Gastrocnemius medialis (tissue), 4 donors: ENCODE measurements at regions not wholly inside any gene's neighbourhood (a gene's known extent, or its start where the extent isn't known, plus 50 kb on each side); places are given as distances from the start of the nearest gene placed in this dataset.
A peak's percentile ranks its signal among the peaks of the same experiment; 100 is the strongest.

Experiments
- ATAC-seq, 2 donors: fragments of 150-250 bp; one replicate each; pipeline ENCODE4 v1.9.1; 2016
- DNase-seq, 2 donors: peaks; one replicate each; pipeline ENCODE4 v3.0.0-alpha.2; 2019
- H3K27ac ChIP-seq, 4 donors: fragments of 200-600 bp; sonication (generic); 1 replicate in 1 of 4; 2 replicates in 3 of 4; pipeline ENCODE4 v1.5.1; 2016 to 2018; ENCODE audit warnings: mild to moderate bottlenecking in 2 of 4, moderate library complexity in 1 of 4
- H3K27me3 ChIP-seq, 3 donors: fragments of 200-600 bp; sonication (generic) in 2 of 3; 1 replicate in 1 of 3; 2 replicates in 2 of 3; pipeline versions ENCODE4 v1.5.1 to v1.6.0; 2016 to 2019; ENCODE audit warnings: mild to moderate bottlenecking in 1 of 3, moderate library complexity in 1 of 3
- H3K36me3 ChIP-seq, 2 donors: fragments of 200-600 bp; sonication (generic) in 1 of 2; one replicate each; pipeline ENCODE4 v1.5.1; 2017 to 2018
- H3K4me1 ChIP-seq, 2 donors: fragments of 200-600 bp; sonication (generic) in 1 of 2; one replicate each; pipeline ENCODE4 v1.5.1; 2016 to 2017; ENCODE audit warnings: mild to moderate bottlenecking in 2 of 2
- H3K4me3 ChIP-seq, 4 donors: fragments of 200-600 bp; sonication (generic) in 3 of 4; 1 replicate in 1 of 4; 2 replicates in 3 of 4; pipeline ENCODE4 v1.5.1; 2016 to 2019; ENCODE audit warnings: mild to moderate bottlenecking in 2 of 4
- H3K9me3 ChIP-seq, 3 donors: fragments of 200-600 bp; sonication (generic) in 2 of 3; 1 replicate in 1 of 3; 2 replicates in 2 of 3; pipeline ENCODE4 v1.5.1; 2016 to 2019
- CTCF ChIP-seq, 5 experiments: fragments of 450-650 bp in 3 of 5; fragments of 200-600 bp in 2 of 5; sonication (generic) in 2 of 5; IDR thresholded peaks in 4 of 5; conservative IDR thresholded peaks in 1 of 5; 1 replicate in 4 of 5; 2 replicates in 1 of 5; pipeline ENCODE4 v1.5.1; 2016 to 2019; ENCODE audit warnings: antibody characterized with exemption in 5 of 5, mild to moderate bottlenecking in 3 of 5, moderate library complexity in 3 of 5
- POLR2A ChIP-seq, 2 donors: fragments of 450-650 bp; IDR thresholded peaks; one replicate each; pipeline ENCODE4 v1.6.1; 2017; ENCODE audit warnings: antibody characterized with exemption in 2 of 2, mild to moderate bottlenecking in 2 of 2, moderate library complexity in 2 of 2
- in situ Hi-C, 4 donors: fragments of 200-750 bp; cut with MboI; loops; one replicate each; pipeline versions ENCODE4 v1.15.0 to v1.8.0; 2017; ENCODE audit warnings: low sequenced_read_pairs in 4 of 4
- intact Hi-C: fragments of 100-400 bp; cut with DNase I; formaldehyde crosslinking; loops from one replicate; pipeline ENCODE4 v1.15.1; 2023; ENCODE audit warnings: low total_unique reads

GRCh38 chr7:27367179-27367932, 124.8 kb downstream of the EVX1 start:
- Histone ChIP-seq H3K27ac (no peak overlapping the region), H3K36me3 (no peaks in the 10 kb centered on the region), H3K4me1 (peaks cover 7 to 13% of the 10 kb centered on the region in 2 donors), H3K27me3 (no peaks in the 10 kb centered on the region), H3K4me3 (no peak overlapping the region), H3K9me3 (no peaks in the 10 kb centered on the region)
- no peak for TF ChIP-seq POLR2A (IDR thresholded peaks at IDR 0.05)
- TF ChIP-seq CTCF (IDR thresholded peaks at IDR 0.05 in 4 of 5, conservative IDR thresholded peaks at IDR 0.05 in 1 of 5), result no peak
- intact Hi-C loops (loop anchor here (10.0 kb wide), 1 partner anchor 97 kb away; no protein-coding TSS in a partner anchor), in situ Hi-C loops (no loop called here)
- no peak for ATAC-seq
- no peak for DNase-seq

- H3K9me3 ChIP-seq, result no peaks in the 10 kb centered on the region
- H3K4me3 ChIP-seq, result no peak overlapping the region
- ATAC-seq, result no peak
- no peaks in the 10 kb centered on the region for H3K27me3 ChIP-seq
- TF ChIP-seq POLR2A (IDR thresholded peaks at IDR 0.05) (no peak), CTCF (IDR thresholded peaks at IDR 0.05 in 4 of 5, conservative IDR thresholded peaks at IDR 0.05 in 1 of 5) (no peak)
- in situ Hi-C loops, result no loop called here
- DNase-seq, result no peak
- no peaks in the 10 kb centered on the region for H3K36me3 ChIP-seq
- H3K27ac ChIP-seq, result no peak overlapping the region
- peaks cover 7 to 13% of the 10 kb centered on the region in 2 donors for H3K4me1 ChIP-seq
- intact Hi-C loops, result loop anchor here (10.0 kb wide), 1 partner anchor 97 kb away; no protein-coding TSS in a partner anchor
These were observed 125.4 kb downstream of the EVX1 start for GRCh38 chr7:27367933-27368549.

GRCh38 chr7:27374958-27375841, 132.6 kb downstream of the EVX1 start:
- H3K27ac ChIP-seq, result no peak overlapping the region
- no peak overlapping the region for H3K4me3 ChIP-seq
- TF ChIP-seq POLR2A (IDR thresholded peaks at IDR 0.05) (no peak), CTCF (IDR thresholded peaks at IDR 0.05 in 4 of 5, conservative IDR thresholded peaks at IDR 0.05 in 1 of 5) (no peak)
- H3K36me3 ChIP-seq, result no peaks in the 10 kb centered on the region
- intact Hi-C loops, result no loop called here
- no peaks in the 10 kb centered on the region for H3K4me1 ChIP-seq
- H3K9me3 ChIP-seq, result no peaks in the 10 kb centered on the region
- H3K27me3 ChIP-seq, result no peaks in the 10 kb centered on the region
- in situ Hi-C loops, result no loop called here
- DNase-seq (no peak), ATAC-seq (peak in 1 of 2 donors; percentile 46)

GRCh38 chr7:27375958-27376357, 133.4 kb downstream of the EVX1 start:
- in situ Hi-C loops (no loop called here), intact Hi-C loops (no loop called here)
- Histone ChIP-seq H3K4me1 (no peaks in the 10 kb centered on the region), H3K36me3 (no peaks in the 10 kb centered on the region), H3K4me3 (no peak overlapping the region), H3K9me3 (no peaks in the 10 kb centered on the region), H3K27ac (no peak overlapping the region), H3K27me3 (no peaks in the 10 kb centered on the region)
- no peak for TF ChIP-seq CTCF (IDR thresholded peaks at IDR 0.05 in 4 of 5, conservative IDR thresholded peaks at IDR 0.05 in 1 of 5)
- DNase-seq (no peak), ATAC-seq (no peak)
